ENCODE measurements at regions not wholly inside any gene's neighbourhood (a gene's known extent, or its start where the extent isn't known, plus 50 kb on each side); places are given as distances from the start of the nearest gene placed in this dataset.

GRCh38 chr19:30167206-30167868, 204.8 kb upstream of the ZNF536 start:
- Histone ChIP-seq H3K9ac (ENCODE audit: low read depth, low read length) (no peak overlapping the region), H3K4ac (ENCODE audit: low read depth, low read length) (no peak overlapping the region), H3K27ac (ENCODE audit: insufficient read depth, low read length) (no peak overlapping the region), H2AFZ (replicated peaks; ENCODE audit: low read length, poor library complexity) (no peak overlapping the region), H4K8ac (ENCODE audit: low read depth in 2 of 2, low read length in 2 of 2) (no peak overlapping the region), H3K36me3 (ENCODE audit: control insufficient read depth, insufficient read depth, low read length) (no peaks in the 10 kb centered on the region), H2BK120ac (ENCODE audit: low read depth, low read length) (no peak overlapping the region), H3K4me1 (ENCODE audit: control insufficient read depth, insufficient read depth, low read length) (no peaks in the 10 kb centered on the region), H4K5ac (ENCODE audit: low read depth, low read length) (no peak overlapping the region), H4K20me1 (ENCODE audit: insufficient read depth, low read length) (no peaks in the 10 kb centered on the region), H3K9me1 (ENCODE audit: insufficient read depth, low read length) (no peaks in the 10 kb centered on the region), H2AK9ac (replicated peaks; ENCODE audit: low read depth, low read length, poor library complexity) (no peak overlapping the region), H3K79me1 (ENCODE audit: low read depth in 1 of 2, low read length in 2 of 2) (no peaks in the 10 kb centered on the region), H3K9me3 (ENCODE audit: control insufficient read depth, insufficient read depth, low read length) (peaks cover 44% of the 10 kb centered on the region), H3K4me2 (ENCODE audit: low read depth, low read length) (no peak overlapping the region), H3K56ac (ENCODE audit: extremely low read depth, insufficient read depth, low read length) (no peak overlapping the region), H3K4me3 (ENCODE audit: insufficient read depth, low read depth, low read length) (no peak overlapping the region), H2BK5ac (ENCODE audit: low read depth, low read length, poor library complexity, severe bottlenecking) (no peak overlapping the region), H3K14ac (replicated peaks; ENCODE audit: low read depth, low read length) (no peak overlapping the region), H4K91ac (ENCODE audit: insufficient read depth, low read depth, low read length) (no peak overlapping the region), H3K23ac (ENCODE audit: low read depth, low read length) (no peak overlapping the region), H3K18ac (ENCODE audit: low read depth, low read length) (no peak overlapping the region), H2BK15ac (ENCODE audit: low read depth, low read length) (no peak overlapping the region), H2AK5ac (ENCODE audit: low read depth, low read length) (no peak overlapping the region), H3K27me3 (ENCODE audit: control insufficient read depth, insufficient read depth, low read length) (no peaks in the 10 kb centered on the region), H2BK20ac (ENCODE audit: low read depth, low read length) (no peak overlapping the region)
- dilution Hi-C loops (cut with HindIII; ENCODE audit: low sequenced_read_pairs, unreplicated experiment) (no loop called here), in situ Hi-C loops (cut with MboI; ENCODE audit: low sequenced_read_pairs) (no loop called here), intact Hi-C loops (cut with micrococcal nuclease) (no loop called here)
- no peak for ATAC-seq (ENCODE audit: low read depth)
- WGBS, 2 experiments (ENCODE audit: extremely low coverage in 2 of 2, insufficient read length in 1 of 2), result 47% methylated on average over 3 of the region's 14 CpGs; no CpG with 5 or more reads in 1 of the 2 experiments
- TF ChIP-seq RFX5 (IDR thresholded peaks at IDR 0.05; ENCODE audit: low read depth, low read length) (no peak), CEBPB (IDR thresholded peaks at IDR 0.05; ENCODE audit: low read depth, low read length) (no peak), ELK1 (IDR thresholded peaks at IDR 0.05; ENCODE audit: borderline replicate concordance, low read depth, low read length) (no peak), MAZ (IDR thresholded peaks at IDR 0.05; ENCODE audit: borderline replicate concordance, low read depth, low read length) (no peak), MAFK (IDR thresholded peaks at IDR 0.05; ENCODE audit: low read depth, low read length) (no peak), CHD1 (IDR thresholded peaks at IDR 0.05; ENCODE audit: low read depth, low read length) (no peak), SMC3 (IDR thresholded peaks at IDR 0.05; ENCODE audit: low read depth, low read length) (no peak), POLR2A (IDR thresholded peaks at IDR 0.05; ENCODE audit: low read depth, low read length) (no peak), BHLHE40 (IDR thresholded peaks at IDR 0.05; ENCODE audit: low read depth, low read length) (no peak), FOS (IDR thresholded peaks at IDR 0.05; ENCODE audit: low read depth, low read length) (no peak)
- POLR2A ChIA-PET (ENCODE audit: unreplicated experiment), result no interaction called here
- DNase-seq, result no peak
- CTCF ChIA-PET, result no interaction called here
- BruUV-seq (replicated peaks), result no TSS peak

All from IMR-90 (cell line).